ENCODE measurements at regions not wholly inside any gene's neighbourhood (a gene's known extent, or its start where the extent isn't known, plus 50 kb on each side); places are given as distances from the start of the nearest gene placed in this dataset.

GRCh38 chr7:31284106-31284505, 56.4 kb downstream of the NEUROD6 start:
- ATAC-seq (no peak), DNase-seq (ENCODE audit: low spot score) (no peak)
- peaks cover 4% of the 10 kb centered on the region for H3K9me3 Mint-ChIP-seq
- H3K36me3 Mint-ChIP-seq, result no peaks in the 10 kb centered on the region
- H3K4me3 Mint-ChIP-seq, result no peak overlapping the region
- no peaks in the 10 kb centered on the region for H3K27me3 Mint-ChIP-seq
- no peak overlapping the region for H3K27ac Mint-ChIP-seq
- H3K4me1 Mint-ChIP-seq (ENCODE audit: low read depth in 2 of 2), result no peaks in the 10 kb centered on the region

- DNase-seq (ENCODE audit: low spot score) (no peak), ATAC-seq (no peak)
- Mint-ChIP-seq H3K4me3 (no peak overlapping the region), H3K27ac (no peak overlapping the region), H3K36me3 (no peaks in the 10 kb centered on the region), H3K9me3 (peaks cover 2% of the 10 kb centered on the region), H3K4me1 (ENCODE audit: low read depth in 2 of 2) (no peaks in the 10 kb centered on the region), H3K27me3 (no peaks in the 10 kb centered on the region)
Observed at GRCh38 chr7:31271641-31272405, 68.7 kb downstream of the NEUROD6 start.

GRCh38 chr7:31267486-31267885, 73.0 kb downstream of the NEUROD6 start:
- ATAC-seq (no peak), DNase-seq (ENCODE audit: low spot score) (no peak)
- no peaks in the 10 kb centered on the region for H3K36me3 Mint-ChIP-seq
- H3K27ac Mint-ChIP-seq, result no peak overlapping the region
- H3K4me3 Mint-ChIP-seq, result no peak overlapping the region
- peaks cover 2 to 6% of the 10 kb centered on the region in 2 donors for H3K27me3 Mint-ChIP-seq
- H3K4me1 Mint-ChIP-seq (ENCODE audit: low read depth in 2 of 2), result no peaks in the 10 kb centered on the region
- no peaks in the 10 kb centered on the region for H3K9me3 Mint-ChIP-seq

GRCh38 chr7:31263338-31263737, 77.2 kb downstream of the NEUROD6 start:
- H3K27ac Mint-ChIP-seq, result no peak overlapping the region
- H3K4me1 Mint-ChIP-seq (ENCODE audit: low read depth in 2 of 2), result no peaks in the 10 kb centered on the region
- peaks cover 2 to 6% of the 10 kb centered on the region in 2 donors for H3K27me3 Mint-ChIP-seq
- no peaks in the 10 kb centered on the region for H3K9me3 Mint-ChIP-seq
- H3K4me3 Mint-ChIP-seq, result no peak overlapping the region
- DNase-seq (ENCODE audit: low spot score) (no peak), ATAC-seq (no peak)
- H3K36me3 Mint-ChIP-seq, result no peaks in the 10 kb centered on the region

- no peaks in the 10 kb centered on the region for H3K36me3 Mint-ChIP-seq
- ATAC-seq, result no peak
- H3K27me3 Mint-ChIP-seq, result peaks cover 2 to 6% of the 10 kb centered on the region in 2 donors
- no peaks in the 10 kb centered on the region for H3K9me3 Mint-ChIP-seq
- H3K27ac Mint-ChIP-seq, result no peak overlapping the region
- H3K4me1 Mint-ChIP-seq (ENCODE audit: low read depth in 2 of 2), result no peaks in the 10 kb centered on the region
- H3K4me3 Mint-ChIP-seq, result no peak overlapping the region
- DNase-seq (ENCODE audit: low spot score), result no peak
Observed at GRCh38 chr7:31261341-31261740, 79.2 kb downstream of the NEUROD6 start.

GRCh38 chr7:31260851-31261250, 79.7 kb downstream of the NEUROD6 start:
- H3K9me3 Mint-ChIP-seq, result no peaks in the 10 kb centered on the region
- no peaks in the 10 kb centered on the region for H3K36me3 Mint-ChIP-seq
- peaks cover 2 to 4% of the 10 kb centered on the region in 2 donors for H3K27me3 Mint-ChIP-seq
- no peak for ATAC-seq
- no peak for DNase-seq (ENCODE audit: low spot score)
- H3K4me1 Mint-ChIP-seq (ENCODE audit: low read depth in 2 of 2), result no peaks in the 10 kb centered on the region
- no peak overlapping the region for H3K4me3 Mint-ChIP-seq
- H3K27ac Mint-ChIP-seq, result no peak overlapping the region

GRCh38 chr7:31258391-31258790, 82.1 kb downstream of the NEUROD6 start:
- Mint-ChIP-seq H3K27ac (no peak overlapping the region), H3K9me3 (no peaks in the 10 kb centered on the region), H3K4me1 (ENCODE audit: low read depth in 2 of 2) (no peaks in the 10 kb centered on the region), H3K27me3 (peaks cover 0 to 2% of the 10 kb centered on the region in 2 donors), H3K36me3 (no peaks in the 10 kb centered on the region), H3K4me3 (no peak overlapping the region)
- DNase-seq (ENCODE audit: low spot score) (no peak), ATAC-seq (no peak)

GRCh38 chr7:31256506-31256905, 84.0 kb downstream of the NEUROD6 start:
- no peak for ATAC-seq
- H3K4me1 Mint-ChIP-seq (ENCODE audit: low read depth in 2 of 2), result no peaks in the 10 kb centered on the region
- no peaks in the 10 kb centered on the region for H3K36me3 Mint-ChIP-seq
- no peak overlapping the region for H3K27ac Mint-ChIP-seq
- DNase-seq (ENCODE audit: low spot score), result no peak
- no peak overlapping the region for H3K4me3 Mint-ChIP-seq
- H3K27me3 Mint-ChIP-seq, result no peaks in the 10 kb centered on the region
- H3K9me3 Mint-ChIP-seq, result no peaks in the 10 kb centered on the region

GRCh38 chr7:31254926-31255325, 85.6 kb downstream of the NEUROD6 start:
- no peak for ATAC-seq
- Mint-ChIP-seq H3K4me1 (ENCODE audit: low read depth in 2 of 2) (no peaks in the 10 kb centered on the region), H3K27me3 (no peaks in the 10 kb centered on the region), H3K4me3 (no peak overlapping the region), H3K36me3 (no peaks in the 10 kb centered on the region), H3K9me3 (no peaks in the 10 kb centered on the region), H3K27ac (no peak overlapping the region)
- DNase-seq (ENCODE audit: low spot score), result no peak

GRCh38 chr7:31253532-31253931, 87.0 kb downstream of the NEUROD6 start:
- peaks cover 6 to 10% of the 10 kb centered on the region in 2 donors for H3K27me3 Mint-ChIP-seq
- ATAC-seq (no peak), DNase-seq (ENCODE audit: low spot score) (no peak)
- H3K27ac Mint-ChIP-seq, result no peak overlapping the region
- H3K9me3 Mint-ChIP-seq, result no peaks in the 10 kb centered on the region
- H3K4me3 Mint-ChIP-seq, result no peak overlapping the region
- no peaks in the 10 kb centered on the region for H3K4me1 Mint-ChIP-seq (ENCODE audit: low read depth in 2 of 2)
- H3K36me3 Mint-ChIP-seq, result no peaks in the 10 kb centered on the region

GRCh38 chr7:31251441-31251840, 89.1 kb downstream of the NEUROD6 start:
- H3K36me3 Mint-ChIP-seq, result no peaks in the 10 kb centered on the region
- no peak for DNase-seq (ENCODE audit: low spot score)

GRCh38 chr7:31249671-31250070, 90.9 kb downstream of the NEUROD6 start:
- Mint-ChIP-seq H3K4me3 (no peak overlapping the region), H3K9me3 (no peaks in the 10 kb centered on the region), H3K27me3 (peaks cover 6 to 18% of the 10 kb centered on the region in 2 donors), H3K4me1 (ENCODE audit: low read depth in 2 of 2) (no peaks in the 10 kb centered on the region), H3K27ac (no peak overlapping the region), H3K36me3 (no peaks in the 10 kb centered on the region)
- ATAC-seq, result no peak
- DNase-seq (ENCODE audit: low spot score), result no peak

More at GRCh38 chr7:31251441-31251840, 89.1 kb downstream of the NEUROD6 start:
- Mint-ChIP-seq H3K4me1 (ENCODE audit: low read depth in 2 of 2) (no peaks in the 10 kb centered on the region), H3K27me3 (peaks cover 6 to 18% of the 10 kb centered on the region in 2 donors), H3K4me3 (no peak overlapping the region), H3K9me3 (no peaks in the 10 kb centered on the region), H3K27ac (no peak overlapping the region)
- ATAC-seq, result no peak

- H3K4me3 Mint-ChIP-seq, result no peak overlapping the region
- H3K4me1 Mint-ChIP-seq (ENCODE audit: low read depth in 2 of 2), result no peaks in the 10 kb centered on the region
- no peak overlapping the region for H3K27ac Mint-ChIP-seq
- no peaks in the 10 kb centered on the region for H3K36me3 Mint-ChIP-seq
- DNase-seq (ENCODE audit: low spot score) (no peak), ATAC-seq (no peak)
- peaks cover 7% of the 10 kb centered on the region for H3K9me3 Mint-ChIP-seq
- no peaks in the 10 kb centered on the region for H3K27me3 Mint-ChIP-seq
Observed at GRCh38 chr7:31236868-31237267, 103.7 kb downstream of the NEUROD6 start.

GRCh38 chr7:31234836-31235605, 105.5 kb downstream of the NEUROD6 start:
- H3K27ac Mint-ChIP-seq, result no peak overlapping the region
- no peaks in the 10 kb centered on the region for H3K36me3 Mint-ChIP-seq
- peaks cover 5% of the 10 kb centered on the region for H3K9me3 Mint-ChIP-seq
- DNase-seq (ENCODE audit: low spot score), result no peak
- no peak overlapping the region for H3K4me3 Mint-ChIP-seq
- H3K27me3 Mint-ChIP-seq, result no peaks in the 10 kb centered on the region
- ATAC-seq, result no peak
- H3K4me1 Mint-ChIP-seq (ENCODE audit: low read depth in 2 of 2), result no peaks in the 10 kb centered on the region
